ENCODE measurements at regions not wholly inside any gene's neighbourhood (a gene's known extent, or its start where the extent isn't known, plus 50 kb on each side); places are given as distances from the start of the nearest gene placed in this dataset.

- TF ChIP-seq POLR2A (IDR thresholded peaks at IDR 0.05) (no peak), CTCF (IDR thresholded peaks at IDR 0.05) (no peak)
These were observed 51.9 kb upstream of the ARHGAP42 start for GRCh38 chr11:100635194-100635593.

Measured in heart left ventricle (tissue), 13 donors.